ENCODE measurements at regions not wholly inside any gene's neighbourhood (a gene's known extent, or its start where the extent isn't known, plus 50 kb on each side); places are given as distances from the start of the nearest gene placed in this dataset.
A peak's percentile ranks its signal among the peaks of the same experiment; 100 is the strongest.

DNA sequence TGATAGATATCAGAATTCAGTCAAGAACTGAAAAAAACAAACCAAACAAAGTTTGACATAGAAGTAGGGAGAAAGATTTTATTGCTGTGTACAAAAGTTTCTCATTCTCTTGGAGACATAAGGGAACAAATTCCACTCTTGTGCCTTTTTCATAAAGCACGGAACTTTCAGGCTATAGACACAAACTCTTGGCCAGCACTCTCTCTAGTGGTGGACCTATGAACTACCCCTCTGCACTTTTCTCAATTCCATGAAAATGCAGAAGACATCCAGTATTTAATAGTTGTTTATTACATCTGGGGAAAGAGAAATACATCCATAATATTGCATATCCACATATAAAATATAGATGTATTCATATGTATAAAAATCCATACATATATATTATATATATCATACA is 291.6 kb upstream of the HS3ST1 start:
- H3K27ac ChIP-seq: no peak overlapping the region

DNA sequence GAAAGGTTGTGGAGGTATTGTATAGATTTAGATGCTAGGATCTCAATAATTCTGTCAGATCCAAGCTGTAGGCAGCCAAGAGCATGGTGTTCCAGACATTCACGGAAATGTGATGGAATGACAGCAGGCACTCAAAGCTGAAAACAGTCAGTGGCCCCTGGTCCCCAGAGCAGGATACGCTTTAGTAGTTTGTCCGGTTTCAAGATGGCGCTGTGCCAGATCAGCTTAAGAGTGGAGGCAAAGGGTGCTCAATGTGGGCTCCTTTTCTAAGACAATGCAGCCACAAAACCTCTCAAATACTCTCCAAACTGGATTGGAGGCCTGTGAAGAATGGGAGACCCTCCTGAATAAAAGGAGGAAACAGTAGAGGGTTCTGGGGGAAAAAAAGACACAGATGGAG is 291.2 kb upstream of the HS3ST1 start:
- Histone ChIP-seq H3K4me1 (no peaks in the 10 kb centered on the region), H3K4me3 (no peak overlapping the region), H3K27ac (no peak overlapping the region), H3K36me3 (no peaks in the 10 kb centered on the region), H3K27me3 (no peaks in the 10 kb centered on the region), H3K9me3 (no peaks in the 10 kb centered on the region)
- no peak for DNase-seq (ENCODE audit: low spot score in 2 of 2)
- WGBS: 75% methylated on average over 4 of the region's 4 CpGs
- TF ChIP-seq, protein P1, sequence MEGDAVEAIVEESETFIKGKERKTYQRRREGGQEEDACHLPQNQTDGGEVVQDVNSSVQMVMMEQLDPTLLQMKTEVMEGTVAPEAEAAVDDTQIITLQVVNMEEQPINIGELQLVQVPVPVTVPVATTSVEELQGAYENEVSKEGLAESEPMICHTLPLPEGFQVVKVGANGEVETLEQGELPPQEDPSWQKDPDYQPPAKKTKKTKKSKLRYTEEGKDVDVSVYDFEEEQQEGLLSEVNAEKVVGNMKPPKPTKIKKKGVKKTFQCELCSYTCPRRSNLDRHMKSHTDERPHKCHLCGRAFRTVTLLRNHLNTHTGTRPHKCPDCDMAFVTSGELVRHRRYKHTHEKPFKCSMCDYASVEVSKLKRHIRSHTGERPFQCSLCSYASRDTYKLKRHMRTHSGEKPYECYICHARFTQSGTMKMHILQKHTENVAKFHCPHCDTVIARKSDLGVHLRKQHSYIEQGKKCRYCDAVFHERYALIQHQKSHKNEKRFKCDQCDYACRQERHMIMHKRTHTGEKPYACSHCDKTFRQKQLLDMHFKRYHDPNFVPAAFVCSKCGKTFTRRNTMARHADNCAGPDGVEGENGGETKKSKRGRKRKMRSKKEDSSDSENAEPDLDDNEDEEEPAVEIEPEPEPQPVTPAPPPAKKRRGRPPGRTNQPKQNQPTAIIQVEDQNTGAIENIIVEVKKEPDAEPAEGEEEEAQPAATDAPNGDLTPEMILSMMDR (IDR thresholded peaks at IDR 0.05): no peak
- TF ChIP-seq POLR2A (IDR thresholded peaks at IDR 0.05) (no peak), EP300 (IDR thresholded peaks at IDR 0.05) (no peak), POLR2AphosphoS5 (IDR thresholded peaks at IDR 0.05) (no peak)

More for the DNA sequence above, 291.6 kb upstream of the HS3ST1 start:
- Histone ChIP-seq H3K36me3 (no peaks in the 10 kb centered on the region), H3K4me3 (no peak overlapping the region), H3K27me3 (no peaks in the 10 kb centered on the region), H3K4me1 (no peaks in the 10 kb centered on the region), H3K9me3 (no peaks in the 10 kb centered on the region)
- 3% methylated on average over 1 of the region's 1 CpG for WGBS
- no peak for DNase-seq (ENCODE audit: low spot score in 2 of 2)
- TF ChIP-seq EP300 (IDR thresholded peaks at IDR 0.05): no peak
- TF ChIP-seq, protein P1 (IDR thresholded peaks at IDR 0.05): peak; percentile 32 to 69

DNA sequence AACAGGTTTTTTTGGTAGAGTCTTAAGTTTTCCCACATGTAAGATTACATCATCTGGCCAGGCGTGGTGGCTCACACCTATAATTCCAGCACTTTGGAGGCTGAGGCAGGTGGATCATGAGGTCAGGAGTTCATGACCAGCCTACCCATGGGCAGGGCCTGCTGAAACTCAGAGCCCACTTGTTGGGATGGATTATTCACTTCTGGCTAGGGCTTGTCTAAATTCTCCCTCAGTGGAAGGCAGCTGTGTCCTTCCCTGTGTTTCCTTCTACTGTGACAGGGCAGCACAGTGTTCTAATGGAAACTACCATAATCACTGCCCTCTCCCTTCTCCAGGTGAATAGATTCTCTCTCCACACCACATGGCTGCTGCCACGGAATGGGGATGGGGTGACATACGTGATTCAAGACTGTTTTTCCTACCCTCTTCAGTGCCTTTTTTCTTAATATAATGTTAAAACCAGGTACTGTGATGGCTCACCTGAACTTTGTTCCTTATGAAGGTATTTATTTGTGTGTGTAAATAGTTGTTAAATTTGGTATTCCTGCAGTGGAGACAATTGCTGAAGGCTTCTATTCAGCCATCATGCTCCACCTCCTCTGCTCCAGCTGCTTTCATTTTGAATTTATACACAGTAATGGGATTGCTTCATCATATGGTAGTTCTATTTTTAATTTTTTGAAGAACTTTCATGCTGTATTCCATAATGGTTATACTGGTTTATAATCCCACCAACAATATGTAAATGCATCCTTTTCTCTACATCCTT is 287.2 kb upstream of the HS3ST1 start:
- H3K4me1 ChIP-seq: no peaks in the 10 kb centered on the region
- WGBS: 89% methylated on average over 3 of the region's 3 CpGs
- H3K36me3 ChIP-seq: no peaks in the 10 kb centered on the region
- no peaks in the 10 kb centered on the region for H3K27me3 ChIP-seq
- TF ChIP-seq EP300 (IDR thresholded peaks at IDR 0.05) (no peak), POLR2A (IDR thresholded peaks at IDR 0.05) (no peak), POLR2AphosphoS5 (IDR thresholded peaks at IDR 0.05) (no peak)
- TF ChIP-seq, protein P1 (IDR thresholded peaks at IDR 0.05): no peak
- no peak for DNase-seq (ENCODE audit: low spot score in 2 of 2)
- no peaks in the 10 kb centered on the region for H3K9me3 ChIP-seq
- no peak overlapping the region for H3K4me3 ChIP-seq
- no peak overlapping the region for H3K27ac ChIP-seq

DNA sequence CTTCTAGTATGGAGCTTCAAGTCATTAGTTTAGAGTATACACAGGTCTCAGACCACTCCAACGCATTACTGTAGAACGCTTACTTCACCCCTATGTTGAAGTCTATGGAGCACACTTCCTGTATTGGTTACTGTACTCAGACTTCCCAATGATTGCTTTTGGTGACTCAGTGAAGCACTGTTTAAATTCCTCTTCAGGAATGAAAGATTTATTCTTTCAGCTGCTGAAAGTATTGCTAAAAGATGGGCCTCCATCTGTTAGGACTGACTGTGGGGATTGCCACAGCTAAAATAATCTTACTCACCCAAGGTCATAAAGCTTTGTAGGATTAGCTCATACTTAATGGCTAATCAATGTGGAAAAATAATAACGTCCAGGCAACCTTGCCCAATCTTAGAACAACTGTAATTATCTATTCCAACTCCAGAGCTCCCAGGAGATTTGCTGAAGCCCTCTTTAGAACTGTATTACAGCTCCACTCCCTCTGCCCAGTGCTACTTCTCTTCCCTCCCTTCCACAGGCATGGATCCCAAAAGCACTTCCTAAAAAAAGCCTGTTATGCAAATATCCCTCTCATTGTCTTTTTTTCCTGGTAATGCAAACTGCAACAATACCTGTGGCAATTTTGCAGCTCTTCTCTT is 281.9 kb upstream of the HS3ST1 start:
- H3K36me3 ChIP-seq: no peaks in the 10 kb centered on the region
- TF ChIP-seq, protein P1 (IDR thresholded peaks at IDR 0.05): no peak
- TF ChIP-seq POLR2A (IDR thresholded peaks at IDR 0.05) (no peak), POLR2AphosphoS5 (IDR thresholded peaks at IDR 0.05) (no peak), EP300 (IDR thresholded peaks at IDR 0.05) (no peak)
- no peak for DNase-seq (ENCODE audit: low spot score in 2 of 2)
- H3K4me1 ChIP-seq: no peaks in the 10 kb centered on the region
- H3K9me3 ChIP-seq: no peaks in the 10 kb centered on the region
- H3K27me3 ChIP-seq: no peaks in the 10 kb centered on the region
- no peak overlapping the region for H3K27ac ChIP-seq
- no peak overlapping the region for H3K4me3 ChIP-seq
- WGBS: 75% methylated on average over 3 of the region's 3 CpGs

DNA sequence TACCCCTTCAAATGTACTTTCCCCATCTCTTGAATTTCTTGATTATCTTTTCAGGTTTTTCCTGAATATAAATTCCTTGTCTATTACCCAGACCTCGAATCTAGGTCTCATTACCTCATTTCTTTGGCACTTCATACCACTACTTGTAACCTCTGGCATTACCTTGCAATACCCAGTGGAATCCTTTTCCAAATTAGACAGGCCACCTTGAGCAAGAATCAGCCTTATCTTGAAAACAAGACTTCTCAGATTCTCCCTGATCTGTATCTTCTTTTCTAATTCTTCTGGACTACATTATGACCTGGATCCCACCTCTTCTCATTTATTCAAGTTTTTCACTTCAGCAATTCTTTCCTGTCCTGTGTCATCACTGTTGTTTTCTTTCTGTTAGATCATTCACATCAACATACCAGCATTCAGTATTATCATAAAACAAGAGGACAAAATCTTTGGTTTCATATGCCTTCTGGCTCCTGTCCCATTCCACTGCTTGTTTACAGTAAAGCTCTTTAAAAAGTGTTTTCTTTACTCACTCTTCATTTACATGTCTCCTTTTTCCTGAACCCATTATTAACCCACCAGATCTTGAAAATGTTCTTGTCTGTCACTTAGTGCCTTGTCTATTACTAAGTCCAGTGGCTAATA is 275.6 kb upstream of the HS3ST1 start:
- TF ChIP-seq POLR2A (IDR thresholded peaks at IDR 0.05) (no peak), EP300 (IDR thresholded peaks at IDR 0.05) (no peak), POLR2AphosphoS5 (IDR thresholded peaks at IDR 0.05) (no peak)
- TF ChIP-seq, protein P1 (IDR thresholded peaks at IDR 0.05): no peak
- H3K9me3 ChIP-seq: no peaks in the 10 kb centered on the region
- H3K4me3 ChIP-seq: no peak overlapping the region
- DNase-seq (ENCODE audit: low spot score in 2 of 2): no peak
- H3K27ac ChIP-seq: no peak overlapping the region
- WGBS: 41% methylated on average over 1 of the region's 1 CpG
- H3K36me3 ChIP-seq: no peaks in the 10 kb centered on the region
- no peaks in the 10 kb centered on the region for H3K27me3 ChIP-seq
- peaks cover 1% of the 10 kb centered on the region for H3K4me1 ChIP-seq
